SK-N-SH treated with all-trans-retinoic acid at 6 μM for 48 hours (cell line): ENCODE measurements at regions not wholly inside any gene's neighbourhood (a gene's known extent, or its start where the extent isn't known, plus 50 kb on each side); places are given as distances from the start of the nearest gene placed in this dataset.

ENCODE experiments used
- ATAC-seq: fragments of 200-7000 bp; cut with Tn5 transposase; 3 replicates; pipeline ENCODE4 v1.9.1; 2020; ENCODE audit warnings: mild to moderate bottlenecking, moderate library complexity
- ARNTL ChIP-seq: fragments of 450-650 bp; formaldehyde crosslinking; IDR thresholded peaks from 2 replicates; pipeline ENCODE4 v1.5.0; 2020; ENCODE audit warnings: low read depth, mild to moderate bottlenecking, moderate library complexity, borderline replicate concordance
- BACH2 ChIP-seq: fragments of 250-450 bp; sonication (Bioruptor Pico); IDR thresholded peaks from 2 replicates; pipeline ENCODE4 v1.9.0; 2021; ENCODE audit warnings: mild to moderate bottlenecking, borderline replicate concordance
- CREB5 ChIP-seq: fragments of 250-450 bp; sonication (Bioruptor Pico); IDR thresholded peaks from 2 replicates; pipeline ENCODE4 v1.5.1; 2020; ENCODE audit warnings: low read depth, mild to moderate bottlenecking, moderate library complexity
- CSDC2 ChIP-seq: fragments of 250-450 bp; sonication (Bioruptor Pico); IDR thresholded peaks from 2 replicates; pipeline ENCODE4 v1.5.0; 2020; ENCODE audit warnings: mild to moderate bottlenecking, moderate library complexity
- CSRNP3 ChIP-seq: fragments of 250-450 bp; sonication (Bioruptor Pico); IDR thresholded peaks from 2 replicates; pipeline ENCODE4 v1.5.1; 2021; ENCODE audit warnings: mild to moderate bottlenecking, moderate library complexity
- ESRRG ChIP-seq: fragments of 250-450 bp; sonication (Bioruptor Pico); IDR thresholded peaks from 2 replicates; pipeline ENCODE4 v1.6.1; 2021; ENCODE audit warnings: mild to moderate bottlenecking
- GLIS3 ChIP-seq: fragments of 250-450 bp; sonication (Bioruptor Pico); IDR thresholded peaks from 2 replicates; pipeline ENCODE4 v1.5.0; 2020; ENCODE audit warnings: mild to moderate bottlenecking, moderate library complexity
- ISL1 ChIP-seq: fragments of 250-450 bp; sonication (Bioruptor Pico); IDR thresholded peaks from 2 replicates; pipeline ENCODE4 v2.1.2; 2022; ENCODE audit warnings: mild to moderate bottlenecking, moderate library complexity
- OSR1 ChIP-seq: fragments of 250-450 bp; sonication (Bioruptor Pico); IDR thresholded peaks from 2 replicates; pipeline ENCODE4 v1.8.0; 2022; ENCODE audit warnings: moderate library complexity, mild to moderate bottlenecking, inconsistent platforms
- PATZ1 ChIP-seq: fragments of 250-450 bp; sonication (Bioruptor Pico); IDR thresholded peaks from 2 replicates; pipeline ENCODE4 v1.8.0; 2020; ENCODE audit warnings: mild to moderate bottlenecking, moderate library complexity, borderline replicate concordance
- POU6F1 ChIP-seq: fragments of 250-450 bp; sonication (Bioruptor Pico); IDR thresholded peaks from 2 replicates; pipeline ENCODE4 v1.8.0; 2021; ENCODE audit warnings: low read depth, mild to moderate bottlenecking, moderate library complexity, borderline replicate concordance
- PPARA ChIP-seq: fragments of 250-450 bp; sonication (Bioruptor Pico); IDR thresholded peaks from 2 replicates; pipeline ENCODE4 v1.5.0; 2020; ENCODE audit warnings: mild to moderate bottlenecking, borderline replicate concordance
- RARB ChIP-seq: fragments of 250-450 bp; sonication (Bioruptor Pico); IDR thresholded peaks from 2 replicates; pipeline ENCODE4 v1.8.0; 2021; ENCODE audit warnings: mild to moderate bottlenecking, moderate library complexity
- SNAI2 ChIP-seq: fragments of 250-450 bp; sonication (Bioruptor Pico); IDR thresholded peaks from 2 replicates; pipeline ENCODE4 v1.5.0; 2020; ENCODE audit warnings: mild to moderate bottlenecking, moderate library complexity
- TCF4 ChIP-seq: fragments of 250-450 bp; sonication (Bioruptor Pico); IDR thresholded peaks from 2 replicates; pipeline ENCODE4 v1.8.0; 2021; ENCODE audit warnings: mild to moderate bottlenecking, moderate library complexity, borderline replicate concordance
- TOX ChIP-seq: fragments of 250-450 bp; sonication (Bioruptor Pico); IDR thresholded peaks from 2 replicates; pipeline ENCODE4 v1.8.0; 2021; ENCODE audit warnings: mild to moderate bottlenecking, moderate library complexity, borderline replicate concordance
- TSHZ2 ChIP-seq: fragments of 250-450 bp; sonication (Bioruptor Pico); IDR thresholded peaks from 2 replicates; pipeline ENCODE4 v1.5.0; 2020; ENCODE audit warnings: mild to moderate bottlenecking, moderate library complexity
- ZC3H10 ChIP-seq: fragments of 250-450 bp; sonication (Bioruptor Pico); IDR thresholded peaks from 2 replicates; pipeline ENCODE4 v1.5.1; 2021; ENCODE audit warnings: mild to moderate bottlenecking, moderate library complexity
- ZFP3 ChIP-seq: fragments of 250-450 bp; sonication (Bioruptor Pico); IDR thresholded peaks from 2 replicates; pipeline ENCODE4 v1.5.0; 2020; ENCODE audit warnings: mild to moderate bottlenecking, moderate library complexity
- ZFP30 ChIP-seq: fragments of 450-650 bp; formaldehyde crosslinking; IDR thresholded peaks from 2 replicates; pipeline ENCODE4 v1.5.0; 2022; ENCODE audit warnings: mild to moderate bottlenecking, moderate library complexity
- ZNF565 ChIP-seq: fragments of 450-650 bp; formaldehyde crosslinking; conservative IDR thresholded peaks from 2 replicates; pipeline ENCODE4 v1.5.0; 2020; ENCODE audit warnings: low read depth, mild to moderate bottlenecking, moderate library complexity
- ZNF70 ChIP-seq: fragments of 450-650 bp; formaldehyde crosslinking; IDR thresholded peaks from 2 replicates; pipeline ENCODE4 v1.5.0; 2020; ENCODE audit warnings: mild to moderate bottlenecking, moderate library complexity
- ZNF8 ChIP-seq: fragments of 450-650 bp; formaldehyde crosslinking; IDR thresholded peaks from 2 replicates; pipeline ENCODE4 v1.5.0; 2020; ENCODE audit warnings: mild to moderate bottlenecking, moderate library complexity

- ATAC-seq = no peak
- TF ChIP-seq RARB (CRISPR knock-in tag) (no peak), POU6F1 (CRISPR knock-in tag) (no peak), OSR1 (no peak), ARNTL (CRISPR knock-in tag) (no peak), ZC3H10 (no peak), ZNF565 (CRISPR knock-in tag) (no peak), CSDC2 (CRISPR knock-in tag) (no peak), ZFP3 (CRISPR knock-in tag) (no peak), TCF4 (CRISPR knock-in tag) (no peak), PPARA (CRISPR knock-in tag) (no peak), SNAI2 (no peak), ZFP30 (CRISPR knock-in tag) (no peak), GLIS3 (no peak), BACH2 (CRISPR knock-in tag) (no peak), ESRRG (CRISPR knock-in tag) (no peak), TOX (CRISPR knock-in tag) (no peak), CSRNP3 (CRISPR knock-in tag) (no peak)
These were observed 202.9 kb upstream of the SERP2 start for GRCh38 chr13:44170731-44171130.

GRCh38 chr13:44171156-44171555 is 202.5 kb upstream of the SERP2 start:
- no peak for ATAC-seq
- no peak for TF ChIP-seq ZC3H10
- TF ChIP-seq ZFP3 (CRISPR knock-in tag) = no peak
- no peak for TF ChIP-seq ZNF565 (CRISPR knock-in tag)
- no peak for TF ChIP-seq CREB5 (CRISPR knock-in tag)

- TF ChIP-seq POU6F1 (CRISPR knock-in tag) = no peak
- no peak for ATAC-seq
These were observed 201.8 kb upstream of the SERP2 start for GRCh38 chr13:44171861-44172260.

GRCh38 chr13:44172281-44172810 is 201.3 kb upstream of the SERP2 start:
- no peak for ATAC-seq
- TF ChIP-seq ZNF565 (CRISPR knock-in tag) (no peak), CSDC2 (CRISPR knock-in tag) (no peak), POU6F1 (CRISPR knock-in tag) (no peak), OSR1 (no peak), TSHZ2 (no peak), PATZ1 (CRISPR knock-in tag) (no peak), ESRRG (CRISPR knock-in tag) (no peak), BACH2 (CRISPR knock-in tag) (no peak), GLIS3 (no peak), RARB (CRISPR knock-in tag) (no peak), TCF4 (CRISPR knock-in tag) (no peak), ZNF8 (CRISPR knock-in tag) (no peak), ZNF70 (CRISPR knock-in tag) (no peak), ZC3H10 (no peak), ISL1 (CRISPR knock-in tag) (no peak)
